ENCODE measurements at regions not wholly inside any gene's neighbourhood (a gene's known extent, or its start where the extent isn't known, plus 50 kb on each side); places are given as distances from the start of the nearest gene placed in this dataset.

DNA sequence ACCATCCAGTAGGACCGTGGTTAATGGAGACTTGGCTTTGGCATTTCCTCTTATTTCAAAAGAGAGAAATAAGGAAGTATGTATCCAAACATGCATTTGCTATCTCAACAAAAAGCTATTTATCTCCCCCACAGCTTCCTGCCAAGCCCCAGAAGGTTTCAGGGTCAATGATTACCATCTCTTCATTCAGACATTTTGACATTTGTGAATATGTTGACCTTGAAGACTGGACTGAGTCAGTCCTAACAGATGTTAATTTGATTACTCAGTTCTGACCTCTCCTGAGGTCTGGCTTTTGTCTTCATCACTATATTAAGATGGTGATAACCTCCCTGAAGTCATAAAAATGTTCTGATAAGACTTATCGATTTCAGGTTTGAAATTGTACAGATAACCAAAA is 479.4 kb downstream of the AGTPBP1 start:
- TF ChIP-seq, protein P1, sequence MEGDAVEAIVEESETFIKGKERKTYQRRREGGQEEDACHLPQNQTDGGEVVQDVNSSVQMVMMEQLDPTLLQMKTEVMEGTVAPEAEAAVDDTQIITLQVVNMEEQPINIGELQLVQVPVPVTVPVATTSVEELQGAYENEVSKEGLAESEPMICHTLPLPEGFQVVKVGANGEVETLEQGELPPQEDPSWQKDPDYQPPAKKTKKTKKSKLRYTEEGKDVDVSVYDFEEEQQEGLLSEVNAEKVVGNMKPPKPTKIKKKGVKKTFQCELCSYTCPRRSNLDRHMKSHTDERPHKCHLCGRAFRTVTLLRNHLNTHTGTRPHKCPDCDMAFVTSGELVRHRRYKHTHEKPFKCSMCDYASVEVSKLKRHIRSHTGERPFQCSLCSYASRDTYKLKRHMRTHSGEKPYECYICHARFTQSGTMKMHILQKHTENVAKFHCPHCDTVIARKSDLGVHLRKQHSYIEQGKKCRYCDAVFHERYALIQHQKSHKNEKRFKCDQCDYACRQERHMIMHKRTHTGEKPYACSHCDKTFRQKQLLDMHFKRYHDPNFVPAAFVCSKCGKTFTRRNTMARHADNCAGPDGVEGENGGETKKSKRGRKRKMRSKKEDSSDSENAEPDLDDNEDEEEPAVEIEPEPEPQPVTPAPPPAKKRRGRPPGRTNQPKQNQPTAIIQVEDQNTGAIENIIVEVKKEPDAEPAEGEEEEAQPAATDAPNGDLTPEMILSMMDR (IDR thresholded peaks at IDR 0.05) = no peak
- TF ChIP-seq SIN3A (IDR thresholded peaks at IDR 0.05; ENCODE audit: borderline replicate concordance, insufficient read depth, low read depth, low read length) = no peak
- TF ChIP-seq, protein P2, sequence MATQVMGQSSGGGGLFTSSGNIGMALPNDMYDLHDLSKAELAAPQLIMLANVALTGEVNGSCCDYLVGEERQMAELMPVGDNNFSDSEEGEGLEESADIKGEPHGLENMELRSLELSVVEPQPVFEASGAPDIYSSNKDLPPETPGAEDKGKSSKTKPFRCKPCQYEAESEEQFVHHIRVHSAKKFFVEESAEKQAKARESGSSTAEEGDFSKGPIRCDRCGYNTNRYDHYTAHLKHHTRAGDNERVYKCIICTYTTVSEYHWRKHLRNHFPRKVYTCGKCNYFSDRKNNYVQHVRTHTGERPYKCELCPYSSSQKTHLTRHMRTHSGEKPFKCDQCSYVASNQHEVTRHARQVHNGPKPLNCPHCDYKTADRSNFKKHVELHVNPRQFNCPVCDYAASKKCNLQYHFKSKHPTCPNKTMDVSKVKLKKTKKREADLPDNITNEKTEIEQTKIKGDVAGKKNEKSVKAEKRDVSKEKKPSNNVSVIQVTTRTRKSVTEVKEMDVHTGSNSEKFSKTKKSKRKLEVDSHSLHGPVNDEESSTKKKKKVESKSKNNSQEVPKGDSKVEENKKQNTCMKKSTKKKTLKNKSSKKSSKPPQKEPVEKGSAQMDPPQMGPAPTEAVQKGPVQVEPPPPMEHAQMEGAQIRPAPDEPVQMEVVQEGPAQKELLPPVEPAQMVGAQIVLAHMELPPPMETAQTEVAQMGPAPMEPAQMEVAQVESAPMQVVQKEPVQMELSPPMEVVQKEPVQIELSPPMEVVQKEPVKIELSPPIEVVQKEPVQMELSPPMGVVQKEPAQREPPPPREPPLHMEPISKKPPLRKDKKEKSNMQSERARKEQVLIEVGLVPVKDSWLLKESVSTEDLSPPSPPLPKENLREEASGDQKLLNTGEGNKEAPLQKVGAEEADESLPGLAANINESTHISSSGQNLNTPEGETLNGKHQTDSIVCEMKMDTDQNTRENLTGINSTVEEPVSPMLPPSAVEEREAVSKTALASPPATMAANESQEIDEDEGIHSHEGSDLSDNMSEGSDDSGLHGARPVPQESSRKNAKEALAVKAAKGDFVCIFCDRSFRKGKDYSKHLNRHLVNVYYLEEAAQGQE (IDR thresholded peaks at IDR 0.05; ENCODE audit: insufficient read depth in 1 of 2, low read depth in 2 of 2, low read length in 1 of 2) = no peak
- TF ChIP-seq TCF7L2 (IDR thresholded peaks at IDR 0.05; ENCODE audit: low read depth, low read length) = no peak
- no peak for TF ChIP-seq POLR2AphosphoS5 (IDR thresholded peaks at IDR 0.05; ENCODE audit: low read depth, low read length)
